SU-DHL-6 (cell line): ENCODE measurements at regions not wholly inside any gene's neighbourhood (a gene's known extent, or its start where the extent isn't known, plus 50 kb on each side); places are given as distances from the start of the nearest gene placed in this dataset.

Experiments
- EZH2phosphoT487 ChIP-seq: fragments of 200-600 bp; sonication (generic), shearing (Covaris generic); conservative IDR thresholded peaks from 2 replicates; pipeline ENCODE4 v1.6.1; 2018; ENCODE audit warnings: mild to moderate bottlenecking, antibody characterized with exemption, low read length, moderate library complexity, mixed read lengths
- TF ChIP-seq, protein P1 (sequence below): fragments of 200-600 bp; sonication (generic); IDR thresholded peaks from one replicate; pipeline ENCODE4 v1.5.1; 2017; ENCODE audit warnings: antibody characterized with exemption, mild to moderate bottlenecking, low read length, moderate library complexity; ENCODE audit not compliant: insufficient read depth, poor library complexity, severe bottlenecking

DNA sequence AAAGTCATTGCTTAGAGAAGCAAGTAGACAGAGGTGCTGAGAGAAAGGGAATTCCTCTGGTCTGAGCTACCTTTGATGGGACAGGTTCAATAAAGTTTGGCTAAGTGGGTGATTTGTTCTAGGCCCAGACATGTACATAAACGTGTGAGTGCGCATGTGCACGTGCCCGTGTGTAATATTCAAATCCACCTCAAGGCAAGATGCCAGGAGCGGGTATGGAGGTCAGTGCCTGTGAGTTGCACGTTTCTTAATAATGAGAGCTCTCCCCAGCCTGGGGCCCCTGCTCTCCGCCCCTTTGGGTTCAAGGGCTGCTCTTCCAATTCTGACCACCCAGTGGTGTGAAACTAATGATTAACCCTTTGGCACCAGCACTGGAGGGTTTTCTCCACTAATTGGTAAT, 53.8 kb upstream of the LMO4 start:
- TF ChIP-seq, protein P1, sequence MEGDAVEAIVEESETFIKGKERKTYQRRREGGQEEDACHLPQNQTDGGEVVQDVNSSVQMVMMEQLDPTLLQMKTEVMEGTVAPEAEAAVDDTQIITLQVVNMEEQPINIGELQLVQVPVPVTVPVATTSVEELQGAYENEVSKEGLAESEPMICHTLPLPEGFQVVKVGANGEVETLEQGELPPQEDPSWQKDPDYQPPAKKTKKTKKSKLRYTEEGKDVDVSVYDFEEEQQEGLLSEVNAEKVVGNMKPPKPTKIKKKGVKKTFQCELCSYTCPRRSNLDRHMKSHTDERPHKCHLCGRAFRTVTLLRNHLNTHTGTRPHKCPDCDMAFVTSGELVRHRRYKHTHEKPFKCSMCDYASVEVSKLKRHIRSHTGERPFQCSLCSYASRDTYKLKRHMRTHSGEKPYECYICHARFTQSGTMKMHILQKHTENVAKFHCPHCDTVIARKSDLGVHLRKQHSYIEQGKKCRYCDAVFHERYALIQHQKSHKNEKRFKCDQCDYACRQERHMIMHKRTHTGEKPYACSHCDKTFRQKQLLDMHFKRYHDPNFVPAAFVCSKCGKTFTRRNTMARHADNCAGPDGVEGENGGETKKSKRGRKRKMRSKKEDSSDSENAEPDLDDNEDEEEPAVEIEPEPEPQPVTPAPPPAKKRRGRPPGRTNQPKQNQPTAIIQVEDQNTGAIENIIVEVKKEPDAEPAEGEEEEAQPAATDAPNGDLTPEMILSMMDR, result no peak
- no peak for TF ChIP-seq EZH2phosphoT487
